Mesodermal cell (in vitro differentiated cells): ENCODE measurements at regions not wholly inside any gene's neighbourhood (a gene's known extent, or its start where the extent isn't known, plus 50 kb on each side); places are given as distances from the start of the nearest gene placed in this dataset.

Experiments used
- H3K27ac ChIP-seq: 2 replicates; pipeline ENCODE4 v1.7.0; 2013; ENCODE audit warnings: mild to moderate bottlenecking, low read depth, low read length, moderate library complexity; ENCODE audit not compliant: severe bottlenecking
- H3K36me3 ChIP-seq: 2 replicates; pipeline ENCODE4 v1.7.1; 2013; ENCODE audit warnings: mild to moderate bottlenecking, low read length, moderate library complexity; ENCODE audit not compliant: control insufficient read depth, insufficient read depth
- H3K4me1 ChIP-seq: one replicate; pipeline ENCODE4 v1.7.1; 2013; ENCODE audit warnings: mild to moderate bottlenecking, low read length; ENCODE audit not compliant: insufficient read depth, control insufficient read depth, poor library complexity, severe bottlenecking
- H3K4me3 ChIP-seq: 2 replicates; pipeline ENCODE4 v1.7.0; 2013; ENCODE audit warnings: low read length, control low read depth, mild to moderate bottlenecking; ENCODE audit not compliant: insufficient read depth, poor library complexity, severe bottlenecking; ENCODE audit errors: extremely low read depth
- H3K9me3 ChIP-seq: 2 replicates; pipeline ENCODE4 v1.7.1; 2013; ENCODE audit warnings: mild to moderate bottlenecking, low read length, moderate library complexity; ENCODE audit not compliant: control insufficient read depth
- WGBS, 2 experiments: methylation state at CpG; one replicate each; pipeline ENCODE4 v1.1.5; 2013; ENCODE audit warnings: missing lambda C conversion rate in 2 of 2; ENCODE audit not compliant: insufficient coverage in 2 of 2; 5-methylcytosine and 5-hydroxymethylcytosine counted together

DNA sequence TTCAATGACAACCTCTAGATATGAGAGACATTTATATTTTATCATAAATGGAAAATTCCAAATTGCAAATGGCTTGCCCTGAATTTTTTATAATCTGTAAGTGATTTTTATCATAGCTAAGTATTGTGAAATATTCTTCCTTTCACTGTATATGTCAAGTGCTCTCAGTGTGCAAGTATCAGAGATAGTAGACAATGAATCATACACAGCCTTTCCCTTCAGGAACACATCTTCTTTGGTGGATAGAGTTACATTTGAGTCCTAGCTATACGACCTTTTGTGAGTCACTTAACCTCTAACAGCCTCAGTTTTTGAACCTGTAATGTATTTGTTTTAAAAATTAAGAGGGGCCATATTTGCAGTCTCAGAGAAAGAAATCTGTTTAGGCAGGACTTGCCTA is 350.7 kb upstream of the SEL1L start:
- H3K4me3 ChIP-seq, result no peak overlapping the region
- H3K9me3 ChIP-seq, result no peaks in the 10 kb centered on the region
- WGBS, 2 experiments, result no CpG with 5 or more reads among the region's 1 CpG
- no peaks in the 10 kb centered on the region for H3K36me3 ChIP-seq
- no peaks in the 10 kb centered on the region for H3K4me1 ChIP-seq
- H3K27ac ChIP-seq, result no peak overlapping the region

DNA sequence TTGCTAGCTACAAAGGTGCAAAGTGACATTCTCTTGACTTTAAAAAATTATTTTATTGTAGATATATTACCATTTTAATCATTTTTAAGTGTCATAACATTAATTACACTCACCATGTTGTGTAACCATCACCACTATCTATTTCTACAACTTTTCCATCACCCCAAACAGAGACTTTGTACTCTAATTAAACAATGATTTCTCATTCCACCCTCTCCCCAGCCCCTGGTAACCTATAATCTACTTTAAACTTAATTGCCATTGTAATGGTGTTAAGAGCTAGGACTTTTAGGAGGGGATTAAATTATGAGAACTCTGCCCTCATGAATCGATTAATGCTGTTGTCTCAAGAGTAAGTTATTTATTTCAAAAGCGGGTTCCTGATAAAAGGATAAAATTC is 352.9 kb upstream of the SEL1L start:
- Histone ChIP-seq H3K4me1 (no peaks in the 10 kb centered on the region), H3K9me3 (no peaks in the 10 kb centered on the region), H3K36me3 (no peaks in the 10 kb centered on the region), H3K4me3 (no peak overlapping the region), H3K27ac (no peak overlapping the region)
- WGBS, 2 experiments, result no CpG with 5 or more reads among the region's 2 CpGs

DNA sequence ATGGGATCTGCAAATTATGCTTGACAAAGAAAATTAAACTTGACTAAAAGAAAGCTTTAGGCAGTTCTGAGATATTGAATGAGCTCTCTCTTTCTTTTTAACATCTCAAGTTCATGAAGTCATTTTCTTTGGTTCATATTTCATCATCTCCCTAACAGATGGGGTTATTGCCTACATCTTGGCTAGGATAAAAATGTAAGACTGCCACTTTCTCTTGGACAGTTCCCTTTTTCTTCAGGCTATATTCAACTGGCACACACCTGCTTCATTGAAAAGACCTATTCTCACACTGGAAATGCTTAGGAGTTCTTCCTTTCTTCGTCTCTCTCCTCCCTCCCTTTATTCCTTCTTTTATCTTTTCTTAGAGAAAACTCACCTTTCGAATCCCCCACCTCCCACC is 355.9 kb upstream of the SEL1L start:
- 63 to 80% methylated on average over 1 of the region's 2 CpGs for WGBS, 2 experiments
- Histone ChIP-seq H3K4me1 (no peaks in the 10 kb centered on the region), H3K36me3 (no peaks in the 10 kb centered on the region), H3K4me3 (no peak overlapping the region), H3K9me3 (no peaks in the 10 kb centered on the region), H3K27ac (no peak overlapping the region)

DNA sequence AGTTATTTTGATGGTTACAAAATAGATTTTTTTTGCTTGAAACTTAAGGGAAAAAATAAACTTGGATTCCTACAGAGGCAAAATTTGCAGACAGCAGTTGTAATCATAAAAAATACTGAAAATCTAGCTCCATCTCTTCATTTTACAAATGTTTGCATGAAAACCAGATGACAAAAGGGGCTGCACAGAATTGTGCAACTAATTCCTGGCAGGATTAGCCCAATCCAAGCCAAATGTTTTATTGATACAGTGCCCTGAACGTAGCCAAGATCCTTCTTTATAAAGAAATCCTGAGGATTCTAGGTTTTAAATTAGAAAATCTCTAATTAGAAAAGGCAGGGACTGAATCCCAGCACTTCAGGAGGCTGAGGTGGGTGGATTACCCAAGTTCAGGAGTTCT is 356.4 kb upstream of the SEL1L start:
- no peaks in the 10 kb centered on the region for H3K9me3 ChIP-seq
- no peaks in the 10 kb centered on the region for H3K4me1 ChIP-seq
- no peaks in the 10 kb centered on the region for H3K36me3 ChIP-seq
- WGBS, 2 experiments, result 100% methylated on average over 1 of the region's 1 CpG; no CpG with 5 or more reads in 1 of the 2 experiments
- H3K27ac ChIP-seq, result no peak overlapping the region
- H3K4me3 ChIP-seq, result no peak overlapping the region

DNA sequence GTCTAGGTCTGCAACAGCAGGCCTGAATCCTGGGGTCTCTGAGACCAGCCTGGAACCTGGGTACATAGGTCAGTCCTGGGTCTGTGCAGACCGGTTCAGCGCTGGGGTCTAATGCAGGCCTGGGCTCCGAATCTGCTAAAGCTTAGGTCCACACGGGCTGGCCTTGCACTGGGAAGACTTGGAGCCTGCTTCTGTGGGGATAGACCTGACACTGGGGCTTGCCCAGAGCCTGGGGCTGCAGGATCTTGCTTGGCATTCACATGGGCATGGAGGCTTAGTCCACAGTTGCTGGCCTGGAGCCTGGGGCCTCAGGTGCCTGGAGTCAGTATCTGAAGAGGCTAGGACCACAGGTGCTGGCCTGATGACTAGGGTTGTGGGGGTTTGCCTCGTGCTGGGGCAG is 369.8 kb upstream of the SEL1L start:
- H3K9me3 ChIP-seq, result no peaks in the 10 kb centered on the region
- no peak overlapping the region for H3K27ac ChIP-seq
- no peaks in the 10 kb centered on the region for H3K4me1 ChIP-seq
- 84 to 88% methylated on average over 5 of the region's 5 CpGs for WGBS, 2 experiments
- H3K36me3 ChIP-seq, result no peaks in the 10 kb centered on the region
- H3K4me3 ChIP-seq, result no peak overlapping the region

- no peaks in the 10 kb centered on the region for H3K4me1 ChIP-seq
- no peaks in the 10 kb centered on the region for H3K9me3 ChIP-seq
- no CpG with 5 or more reads among the region's 1 CpG for WGBS, 2 experiments
These were observed 393.4 kb upstream of the SEL1L start for GRCh38 chr14:81927070-81927469.

DNA sequence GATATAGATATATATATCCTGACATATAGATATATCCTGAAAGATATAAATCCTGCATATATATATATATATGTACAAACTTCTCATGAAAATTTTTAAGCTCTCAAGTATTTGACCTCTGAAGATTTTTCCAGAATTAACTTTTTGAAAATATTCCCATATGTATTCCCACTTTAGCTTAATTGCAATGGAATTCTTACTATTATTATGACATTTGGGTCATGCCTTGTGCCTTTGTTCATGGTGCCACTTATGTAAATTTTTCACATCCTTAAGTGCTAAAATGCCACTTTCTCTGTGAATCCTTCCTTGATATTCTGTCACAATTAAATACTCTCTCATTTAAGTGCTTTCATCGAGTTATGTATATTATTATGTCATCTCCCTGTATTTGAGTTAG is 398.2 kb upstream of the SEL1L start:
- Histone ChIP-seq H3K36me3 (no peaks in the 10 kb centered on the region), H3K4me3 (no peak overlapping the region), H3K27ac (no peak overlapping the region), H3K4me1 (no peaks in the 10 kb centered on the region), H3K9me3 (no peaks in the 10 kb centered on the region)
- no CpG with 5 or more reads among the region's 1 CpG for WGBS, 2 experiments

More at GRCh38 chr14:81927070-81927469, 393.4 kb upstream of the SEL1L start:
- Histone ChIP-seq H3K27ac (no peak overlapping the region), H3K36me3 (no peaks in the 10 kb centered on the region), H3K4me3 (no peak overlapping the region)

- Histone ChIP-seq H3K27ac (no peak overlapping the region), H3K36me3 (no peaks in the 10 kb centered on the region), H3K4me3 (no peak overlapping the region), H3K9me3 (no peaks in the 10 kb centered on the region), H3K4me1 (no peaks in the 10 kb centered on the region)
- WGBS, 2 experiments, result 63 to 67% methylated on average over 1 of the region's 1 CpG
These were observed 402.7 kb upstream of the SEL1L start for GRCh38 chr14:81936348-81936747.

- H3K4me3 ChIP-seq, result no peak overlapping the region
- no peaks in the 10 kb centered on the region for H3K4me1 ChIP-seq
- H3K36me3 ChIP-seq, result no peaks in the 10 kb centered on the region
- no CpG with 5 or more reads among the region's 1 CpG for WGBS, 2 experiments
- H3K9me3 ChIP-seq, result no peaks in the 10 kb centered on the region
- H3K27ac ChIP-seq, result no peak overlapping the region
These were observed 403.2 kb upstream of the SEL1L start for GRCh38 chr14:81936902-81937301.

DNA sequence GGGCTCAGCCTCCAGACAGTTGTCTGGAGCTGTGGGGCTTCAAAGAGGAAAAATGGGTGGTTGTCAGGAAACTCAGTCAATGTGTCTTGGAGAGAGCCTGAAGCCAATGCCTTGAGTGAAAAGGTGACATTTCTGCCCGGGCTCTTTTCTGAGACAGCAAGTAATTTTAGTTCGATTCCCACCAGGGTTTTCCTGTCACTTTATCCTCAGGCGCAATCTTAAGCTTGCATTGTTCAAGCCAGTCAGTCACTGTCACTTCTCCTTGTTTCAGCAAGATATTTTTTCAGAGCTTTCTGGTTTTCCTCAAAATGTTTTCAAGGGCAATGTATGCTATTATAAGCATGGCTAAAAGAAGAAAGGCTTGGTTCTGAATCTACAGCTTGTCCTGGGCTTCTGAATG is 404.7 kb upstream of the SEL1L start:
- H3K36me3 ChIP-seq, result no peaks in the 10 kb centered on the region
- H3K9me3 ChIP-seq, result no peaks in the 10 kb centered on the region
- no peak overlapping the region for H3K4me3 ChIP-seq
- H3K4me1 ChIP-seq, result no peaks in the 10 kb centered on the region
- 79 to 90% methylated on average over 3 of the region's 3 CpGs for whole genome bisulfite sequencing, 2 experiments
- H3K27ac ChIP-seq, result no peak overlapping the region

GRCh38 chr14:81940651-81941050 is 407.0 kb upstream of the SEL1L start:
- no peak overlapping the region for H3K27ac ChIP-seq

DNA sequence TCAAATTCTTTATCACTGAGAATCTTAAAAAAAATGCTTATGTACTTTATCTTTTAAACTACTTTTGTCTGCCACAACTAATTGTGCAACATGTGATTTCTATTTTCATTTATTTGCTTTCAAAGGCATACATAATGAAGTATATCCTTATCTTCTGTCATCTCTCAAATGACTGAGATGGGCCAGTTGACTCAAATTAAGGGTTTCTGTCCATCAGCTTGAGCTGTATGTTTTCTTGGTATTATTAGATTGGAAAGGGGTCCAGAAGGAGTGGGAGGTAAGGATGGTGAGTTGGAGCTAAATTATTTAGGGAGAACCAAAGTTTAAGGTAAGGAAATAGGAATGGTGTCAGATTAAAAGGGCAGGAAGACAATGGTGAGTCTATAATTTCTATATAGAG is 408.4 kb upstream of the SEL1L start:
- Histone ChIP-seq H3K4me1 (no peaks in the 10 kb centered on the region), H3K9me3 (no peaks in the 10 kb centered on the region), H3K36me3 (no peaks in the 10 kb centered on the region), H3K4me3 (no peak overlapping the region), H3K27ac (no peak overlapping the region)

More at GRCh38 chr14:81940651-81941050, 407.0 kb upstream of the SEL1L start:
- Histone ChIP-seq H3K4me3 (no peak overlapping the region), H3K36me3 (no peaks in the 10 kb centered on the region), H3K9me3 (no peaks in the 10 kb centered on the region), H3K4me1 (no peaks in the 10 kb centered on the region)
- WGBS, 2 experiments, result 50% methylated on average over 1 of the region's 1 CpG; no CpG with 5 or more reads in 1 of the 2 experiments
